Urinary bladder (tissue), 3 donors: ENCODE measurements at regions not wholly inside any gene's neighbourhood (a gene's known extent, or its start where the extent isn't known, plus 50 kb on each side); places are given as distances from the start of the nearest gene placed in this dataset.

Experiments
- DNase-seq: peaks from one replicate; pipeline ENCODE4 v3.0.0-alpha.2; 2015; ENCODE audit errors: extremely low spot score
- H3K27ac ChIP-seq: one replicate; pipeline ENCODE4 v1.5.1; 2013; ENCODE audit warnings: low read depth, mild to moderate bottlenecking, moderate library complexity
- H3K36me3 ChIP-seq: one replicate; pipeline ENCODE4 v1.6.1; 2013; ENCODE audit warnings: mild to moderate bottlenecking, moderate library complexity; ENCODE audit not compliant: insufficient read depth
- H3K4me1 ChIP-seq: one replicate; pipeline ENCODE4 v1.6.1; 2013; ENCODE audit warnings: mild to moderate bottlenecking, moderate library complexity; ENCODE audit not compliant: insufficient read depth
- H3K4me3 ChIP-seq: one replicate; pipeline ENCODE4 v1.5.1; 2013; ENCODE audit warnings: low read depth, low read length
- WGBS: extraction: QIAGEN DNeasy Blood & Tissue Kit; methylation state at CpG from one replicate; pipeline ENCODE4 v1.1.7; 2013; 5-methylcytosine and 5-hydroxymethylcytosine counted together
- donor health status: healthy with polysubstance abuse.
- donor health status: healthy.

- H3K4me3 ChIP-seq = no peak overlapping the region
- DNase-seq = no peak
- 77% methylated on average over 3 of the region's 3 CpGs for WGBS
- no peaks in the 10 kb centered on the region for H3K36me3 ChIP-seq
- H3K27ac ChIP-seq = no peak overlapping the region
- H3K4me1 ChIP-seq = no peaks in the 10 kb centered on the region
Measured at GRCh38 chr4:23161787-23162186, 469.1 kb downstream of the GBA3 start.

GRCh38 chr4:23153076-23153475 is 460.3 kb downstream of the GBA3 start:
- no peak overlapping the region for H3K4me3 ChIP-seq
- H3K4me1 ChIP-seq = no peaks in the 10 kb centered on the region
- WGBS = 70% methylated on average over 2 of the region's 2 CpGs
- no peak for DNase-seq
- no peak overlapping the region for H3K27ac ChIP-seq
- no peaks in the 10 kb centered on the region for H3K36me3 ChIP-seq

- 93% methylated on average over 4 of the region's 4 CpGs for WGBS
- DNase-seq = no peak
- Histone ChIP-seq H3K27ac (no peak overlapping the region), H3K36me3 (no peaks in the 10 kb centered on the region), H3K4me3 (no peak overlapping the region), H3K4me1 (no peaks in the 10 kb centered on the region)
Measured at GRCh38 chr4:23149815-23150214, 457.1 kb downstream of the GBA3 start.

DNA sequence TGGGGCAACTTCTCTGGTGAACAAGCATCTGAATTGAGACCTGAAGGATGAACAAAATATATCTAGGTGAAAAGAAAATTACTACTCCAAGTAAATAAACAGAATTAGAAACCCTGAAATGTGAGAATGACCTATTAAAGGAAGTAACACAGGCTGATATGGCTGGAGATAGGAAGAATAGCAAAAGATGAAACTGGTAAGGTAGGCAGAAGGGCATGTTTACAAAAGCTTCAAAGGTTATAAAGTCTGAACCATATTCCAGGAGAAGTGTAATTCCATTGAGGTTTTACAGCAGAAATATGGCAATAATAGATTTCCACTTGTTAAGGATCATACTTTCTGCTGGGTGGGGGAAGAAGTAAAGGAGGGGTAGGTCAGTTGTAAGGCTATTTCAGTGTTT is 452.0 kb downstream of the GBA3 start:
- Histone ChIP-seq H3K4me3 (no peak overlapping the region), H3K4me1 (no peaks in the 10 kb centered on the region), H3K36me3 (no peaks in the 10 kb centered on the region), H3K27ac (no peak overlapping the region)
- DNase-seq = no peak

DNA sequence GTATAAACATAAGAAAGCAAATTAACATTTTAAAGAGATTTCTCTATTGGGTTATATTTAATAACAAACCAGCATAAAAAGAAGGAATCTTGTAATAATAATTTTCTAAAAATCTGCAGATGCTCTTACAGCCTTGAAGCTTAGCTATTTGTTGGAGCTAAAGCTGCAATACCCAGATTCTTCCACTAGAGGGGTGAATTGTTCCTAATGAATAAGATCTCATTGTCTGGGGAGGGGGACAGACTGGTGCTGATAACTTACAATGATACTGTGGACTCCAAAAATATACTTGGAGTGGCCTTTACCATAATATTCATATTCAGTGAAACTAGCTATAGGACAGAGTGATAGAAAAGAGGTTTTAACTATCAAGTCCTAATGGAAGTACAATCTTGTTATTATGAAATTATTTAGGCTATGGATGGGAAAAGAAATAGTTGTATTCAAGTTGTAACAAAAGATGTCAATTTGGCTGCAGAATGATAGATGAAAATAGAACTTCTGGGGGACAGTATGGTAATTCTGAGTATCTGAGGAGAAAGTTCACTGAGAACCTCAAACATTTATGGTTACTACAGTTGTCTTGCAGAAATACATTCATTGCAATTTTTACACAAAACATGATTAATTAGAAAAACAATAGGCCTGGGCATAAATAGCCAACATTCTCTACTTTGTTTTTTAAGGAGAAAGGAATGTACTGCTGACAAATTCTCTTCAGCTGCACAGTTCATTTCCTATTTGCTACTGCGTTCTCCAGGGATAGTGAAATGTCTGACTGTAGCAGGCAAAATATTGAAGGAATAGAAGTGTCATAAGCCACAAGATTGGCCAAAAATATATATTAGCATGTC is 443.3 kb downstream of the GBA3 start:
- H3K4me3 ChIP-seq = no peak overlapping the region
- 82% methylated on average over 1 of the region's 1 CpG for WGBS
- no peak for DNase-seq
- H3K27ac ChIP-seq = no peak overlapping the region
- H3K4me1 ChIP-seq = no peaks in the 10 kb centered on the region
- H3K36me3 ChIP-seq = no peaks in the 10 kb centered on the region

DNA sequence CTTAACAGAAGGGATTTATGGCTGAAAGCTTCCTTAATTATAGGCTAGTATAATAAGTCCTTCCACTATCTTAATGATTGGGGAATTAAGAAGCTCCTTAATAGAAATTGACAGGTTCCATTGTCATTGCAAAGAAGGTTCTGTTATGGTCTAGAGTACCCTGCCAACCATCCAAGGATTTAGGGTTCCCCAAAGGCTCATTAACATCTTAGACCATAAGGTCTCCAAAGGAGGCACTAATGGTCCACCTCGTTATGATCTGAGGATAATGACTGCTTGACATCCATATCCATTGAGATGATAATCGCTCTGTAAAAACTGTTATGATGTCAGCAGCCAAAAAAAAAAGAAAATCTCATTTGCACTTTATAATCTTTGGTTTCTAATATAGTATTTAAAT is 441.6 kb downstream of the GBA3 start:
- H3K4me1 ChIP-seq = no peaks in the 10 kb centered on the region
- H3K4me3 ChIP-seq = no peak overlapping the region
- WGBS = 70% methylated on average over 2 of the region's 2 CpGs
- no peak overlapping the region for H3K27ac ChIP-seq
- H3K36me3 ChIP-seq = no peaks in the 10 kb centered on the region
- no peak for DNase-seq

DNA sequence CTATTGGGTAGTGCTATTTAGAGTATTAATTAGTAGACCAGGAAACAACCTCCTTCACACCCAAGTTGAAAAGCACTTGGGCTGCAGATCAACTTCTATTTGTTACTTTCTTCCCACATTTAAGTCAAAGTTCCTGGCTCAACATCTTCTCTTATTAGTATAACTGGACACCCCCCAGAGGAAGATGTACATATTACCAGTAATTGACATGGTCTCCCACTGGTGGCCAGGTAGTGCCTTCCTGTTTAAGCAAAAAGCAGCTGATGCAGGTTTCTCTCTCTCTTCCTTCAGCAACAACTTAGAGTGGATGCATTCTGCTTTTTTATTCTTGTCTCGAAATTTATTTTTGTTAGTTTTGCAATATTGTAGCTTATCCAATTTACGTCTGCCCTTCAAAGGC is 438.1 kb downstream of the GBA3 start:
- no peaks in the 10 kb centered on the region for H3K36me3 ChIP-seq
- 78% methylated on average over 2 of the region's 2 CpGs for WGBS

DNA sequence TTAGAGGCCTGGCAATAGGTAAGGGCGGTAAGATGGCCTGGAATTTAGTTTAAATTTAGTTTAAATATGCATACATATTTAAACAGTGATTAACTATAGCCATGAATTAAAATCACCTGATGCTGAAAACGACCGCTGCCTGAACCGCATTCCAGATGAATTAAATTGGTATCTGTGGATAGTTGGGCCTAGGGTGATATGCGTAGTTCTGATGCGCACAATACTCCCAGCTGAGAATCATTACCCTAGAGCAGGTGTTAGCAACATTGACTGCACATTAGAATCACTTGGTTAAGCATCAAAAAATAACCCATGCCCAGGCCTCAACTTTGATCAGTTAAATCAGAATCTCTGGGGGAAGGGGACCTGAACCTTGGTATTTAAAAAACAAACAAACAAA is 432.4 kb downstream of the GBA3 start:
- Histone ChIP-seq H3K27ac (no peak overlapping the region), H3K36me3 (no peaks in the 10 kb centered on the region), H3K4me1 (no peaks in the 10 kb centered on the region), H3K4me3 (no peak overlapping the region)
- no peak for DNase-seq
- 93% methylated on average over 6 of the region's 6 CpGs for WGBS

More for the DNA sequence above, 438.1 kb downstream of the GBA3 start:
- no peaks in the 10 kb centered on the region for H3K4me1 ChIP-seq
- no peak for DNase-seq
- H3K27ac ChIP-seq = no peak overlapping the region
- no peak overlapping the region for H3K4me3 ChIP-seq

DNA sequence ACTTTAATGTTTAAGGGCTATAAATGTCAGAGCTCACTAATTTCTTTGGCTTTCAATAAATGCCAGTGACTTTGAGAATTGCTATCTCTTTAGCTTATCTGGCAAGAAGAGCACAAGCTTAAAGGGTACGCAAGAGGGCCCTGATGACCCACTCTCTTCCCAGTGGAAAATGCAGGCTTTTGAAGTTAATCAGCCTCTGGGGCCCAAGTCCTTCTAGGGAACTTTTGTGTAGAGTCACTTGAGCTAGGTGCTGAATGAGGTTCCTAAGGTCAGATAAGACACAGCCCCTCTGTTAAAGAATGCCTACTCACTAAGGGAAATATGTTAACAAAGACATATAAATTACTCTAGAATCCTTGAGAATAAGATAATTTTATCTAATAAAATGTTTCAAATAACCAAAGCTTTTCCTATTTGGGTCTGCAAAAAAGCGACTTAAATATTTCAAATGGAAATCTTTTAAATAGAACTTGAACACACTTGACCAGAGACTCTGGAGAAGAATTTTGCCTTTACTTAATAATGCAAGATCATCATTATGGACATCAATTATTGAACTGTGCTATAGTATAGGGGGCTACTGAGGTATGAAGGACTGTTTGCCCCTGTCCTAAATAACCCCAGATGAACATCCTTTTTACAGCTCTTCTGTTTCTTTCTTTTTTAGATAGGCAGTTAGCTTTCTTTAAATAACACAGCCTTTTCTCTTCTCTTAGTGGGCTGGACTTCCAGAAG is 430.1 kb downstream of the GBA3 start:
- no peak for DNase-seq
- Histone ChIP-seq H3K36me3 (no peaks in the 10 kb centered on the region), H3K27ac (no peak overlapping the region), H3K4me1 (no peaks in the 10 kb centered on the region), H3K4me3 (no peak overlapping the region)
- WGBS = 54% methylated on average over 2 of the region's 2 CpGs

DNA sequence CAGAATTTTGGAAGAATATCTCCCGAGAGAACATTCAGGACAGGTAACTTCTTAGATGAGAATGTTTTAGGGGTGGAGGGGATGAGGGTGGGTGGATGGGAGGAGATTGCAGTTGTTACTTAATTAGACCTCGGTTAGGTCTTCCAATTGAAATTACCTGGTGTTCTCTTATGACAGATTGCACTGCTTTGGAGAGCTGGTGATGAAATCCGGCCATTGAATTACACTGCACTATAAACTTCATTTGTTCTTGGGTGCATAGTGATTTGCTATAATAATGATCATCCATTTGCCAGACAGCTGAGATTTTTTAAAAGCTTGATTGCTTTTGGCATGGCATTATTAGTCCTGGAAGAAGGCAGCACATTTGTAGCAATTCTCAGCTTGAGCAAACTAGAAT is 427.6 kb downstream of the GBA3 start:
- Histone ChIP-seq H3K27ac (no peak overlapping the region), H3K4me3 (no peak overlapping the region), H3K4me1 (no peaks in the 10 kb centered on the region), H3K36me3 (no peaks in the 10 kb centered on the region)
- no peak for DNase-seq
- 61% methylated on average over 3 of the region's 3 CpGs for WGBS

DNA sequence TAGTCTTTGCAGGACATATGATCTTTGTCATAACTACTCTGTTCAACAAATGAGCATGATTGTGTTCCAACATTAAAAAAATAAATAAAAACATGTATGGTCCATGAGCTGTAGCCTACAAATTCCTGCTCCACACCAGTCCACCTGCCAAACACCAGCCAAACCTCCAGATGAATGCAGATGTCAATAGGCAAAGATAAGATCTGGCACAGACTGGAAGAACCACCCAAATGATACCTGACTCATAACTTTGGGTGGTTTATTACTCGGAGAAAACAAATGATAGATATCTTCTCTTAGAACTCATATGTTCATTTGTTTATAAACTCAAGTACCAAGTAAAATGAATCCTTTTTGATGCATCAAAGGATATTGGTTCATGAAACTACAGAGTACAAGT is 425.1 kb downstream of the GBA3 start:
- DNase-seq = no peak
- Histone ChIP-seq H3K4me1 (no peaks in the 10 kb centered on the region), H3K36me3 (no peaks in the 10 kb centered on the region), H3K4me3 (no peak overlapping the region), H3K27ac (no peak overlapping the region)
- WGBS = 60% methylated on average over 1 of the region's 1 CpG

DNA sequence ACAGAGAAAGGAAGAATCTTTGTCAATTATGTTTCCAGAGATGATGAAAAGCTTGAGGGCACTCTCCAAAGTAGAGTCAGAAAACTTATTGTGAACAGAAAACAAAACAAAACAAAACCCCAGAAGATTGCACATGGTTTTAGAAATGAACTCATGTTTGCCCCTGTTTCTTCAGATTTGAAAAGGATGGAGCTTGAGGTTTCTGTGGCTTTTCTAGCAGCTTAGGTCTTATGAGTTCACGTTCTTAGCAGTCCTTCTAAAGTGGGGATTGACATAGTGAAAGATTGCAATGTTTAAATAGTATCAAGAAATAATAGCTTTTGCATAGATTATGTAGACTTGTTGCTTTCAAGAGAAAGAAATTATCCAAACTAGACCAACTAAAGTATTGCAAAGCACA is 421.8 kb downstream of the GBA3 start:
- no peaks in the 10 kb centered on the region for H3K4me1 ChIP-seq
- WGBS = 61% methylated on average over 1 of the region's 1 CpG

GRCh38 chr4:23113104-23113503 is 420.4 kb downstream of the GBA3 start:
- no peak for DNase-seq
- WGBS = 69% methylated on average over 2 of the region's 2 CpGs
- H3K27ac ChIP-seq = no peak overlapping the region
- H3K36me3 ChIP-seq = no peaks in the 10 kb centered on the region
- H3K4me1 ChIP-seq = no peaks in the 10 kb centered on the region
- H3K4me3 ChIP-seq = no peak overlapping the region

More for the DNA sequence above, 421.8 kb downstream of the GBA3 start:
- Histone ChIP-seq H3K4me3 (no peak overlapping the region), H3K36me3 (no peaks in the 10 kb centered on the region), H3K27ac (no peak overlapping the region)
- DNase-seq = no peak

- no peak overlapping the region for H3K4me3 ChIP-seq
- no peaks in the 10 kb centered on the region for H3K4me1 ChIP-seq
- 48% methylated on average over 1 of the region's 1 CpG for WGBS
- H3K36me3 ChIP-seq = no peaks in the 10 kb centered on the region
- no peak overlapping the region for H3K27ac ChIP-seq
- DNase-seq = no peak
Measured at GRCh38 chr4:23106516-23106915, 413.8 kb downstream of the GBA3 start.
